ENCODE measurements at regions not wholly inside any gene's neighbourhood (a gene's known extent, or its start where the extent isn't known, plus 50 kb on each side); places are given as distances from the start of the nearest gene placed in this dataset.
A peak's percentile ranks its signal among the peaks of the same experiment; 100 is the strongest.

- Histone ChIP-seq H3K4me3 (ENCODE audit: low read depth, low read length) (no peak overlapping the region), H3K9me3 (ENCODE audit: severe bottlenecking) (peaks cover 9% of the 10 kb centered on the region), H3K27ac (no peak overlapping the region), H3K36me3 (no peaks in the 10 kb centered on the region), H3K27me3 (ENCODE audit: insufficient read depth, low read depth, severe bottlenecking) (no peaks in the 10 kb centered on the region)
- TF ChIP-seq, protein P1, sequence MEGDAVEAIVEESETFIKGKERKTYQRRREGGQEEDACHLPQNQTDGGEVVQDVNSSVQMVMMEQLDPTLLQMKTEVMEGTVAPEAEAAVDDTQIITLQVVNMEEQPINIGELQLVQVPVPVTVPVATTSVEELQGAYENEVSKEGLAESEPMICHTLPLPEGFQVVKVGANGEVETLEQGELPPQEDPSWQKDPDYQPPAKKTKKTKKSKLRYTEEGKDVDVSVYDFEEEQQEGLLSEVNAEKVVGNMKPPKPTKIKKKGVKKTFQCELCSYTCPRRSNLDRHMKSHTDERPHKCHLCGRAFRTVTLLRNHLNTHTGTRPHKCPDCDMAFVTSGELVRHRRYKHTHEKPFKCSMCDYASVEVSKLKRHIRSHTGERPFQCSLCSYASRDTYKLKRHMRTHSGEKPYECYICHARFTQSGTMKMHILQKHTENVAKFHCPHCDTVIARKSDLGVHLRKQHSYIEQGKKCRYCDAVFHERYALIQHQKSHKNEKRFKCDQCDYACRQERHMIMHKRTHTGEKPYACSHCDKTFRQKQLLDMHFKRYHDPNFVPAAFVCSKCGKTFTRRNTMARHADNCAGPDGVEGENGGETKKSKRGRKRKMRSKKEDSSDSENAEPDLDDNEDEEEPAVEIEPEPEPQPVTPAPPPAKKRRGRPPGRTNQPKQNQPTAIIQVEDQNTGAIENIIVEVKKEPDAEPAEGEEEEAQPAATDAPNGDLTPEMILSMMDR (IDR thresholded peaks at IDR 0.05; ENCODE audit: low read depth, low read length) = no peak
- DNase-seq = no peak
Observed at GRCh38 chr5:77853353-77853907, 77.3 kb upstream of the TBCA start.

- TF ChIP-seq, protein P1 (IDR thresholded peaks at IDR 0.05; ENCODE audit: low read depth, low read length) = no peak
- Histone ChIP-seq H3K27ac (peak overlapping the region; percentile 70), H3K9me3 (ENCODE audit: severe bottlenecking) (peaks cover 9% of the 10 kb centered on the region), H3K27me3 (ENCODE audit: insufficient read depth, low read depth, severe bottlenecking) (no peaks in the 10 kb centered on the region), H3K36me3 (no peaks in the 10 kb centered on the region), H3K4me3 (ENCODE audit: low read depth, low read length) (peak overlapping the region; percentile 51)
- DNase-seq = peak; percentile 84
Observed at GRCh38 chr5:77852514-77853352, 76.6 kb upstream of the TBCA start.

DNA sequence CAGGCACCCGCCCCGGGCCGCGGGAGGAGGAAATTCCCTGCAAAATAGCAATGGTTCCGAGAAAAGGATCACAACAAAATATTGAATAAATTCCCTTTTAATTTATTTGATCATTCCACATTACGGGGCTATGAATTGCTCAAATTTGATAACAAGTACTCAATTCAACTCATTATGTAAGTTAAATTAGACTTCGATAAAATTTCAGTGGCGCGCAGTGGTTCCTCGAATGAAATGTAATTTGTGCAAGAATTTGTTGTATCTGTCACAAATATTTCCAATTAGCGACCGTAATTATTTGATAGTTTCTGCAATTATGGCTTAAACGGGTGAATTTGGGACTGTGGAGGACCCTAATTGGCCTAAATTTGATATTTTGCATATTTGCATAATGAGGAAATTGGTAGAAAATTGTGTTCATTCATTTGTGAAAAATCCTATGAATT lies 76.0 kb upstream of the TBCA start:
- H3K36me3 ChIP-seq = no peaks in the 10 kb centered on the region

GRCh38 chr5:77851176-77852067 lies 75.3 kb upstream of the TBCA start:
- Histone ChIP-seq H3K4me3 (ENCODE audit: low read depth, low read length) (peak overlapping the region; percentile 51), H3K27ac (peak overlapping the region; percentile 70), H3K9me3 (ENCODE audit: severe bottlenecking) (peaks cover 9% of the 10 kb centered on the region), H3K36me3 (no peaks in the 10 kb centered on the region), H3K27me3 (ENCODE audit: insufficient read depth, low read depth, severe bottlenecking) (no peaks in the 10 kb centered on the region)
- TF ChIP-seq, protein P1 (IDR thresholded peaks at IDR 0.05; ENCODE audit: low read depth, low read length) = no peak
- no peak for DNase-seq

More for the DNA sequence above, 76.0 kb upstream of the TBCA start:
- Histone ChIP-seq H3K4me3 (ENCODE audit: low read depth, low read length) (peak overlapping the region; percentile 51), H3K27me3 (ENCODE audit: insufficient read depth, low read depth, severe bottlenecking) (no peaks in the 10 kb centered on the region), H3K9me3 (ENCODE audit: severe bottlenecking) (peaks cover 9% of the 10 kb centered on the region), H3K27ac (peak overlapping the region; percentile 70)
- no peak for DNase-seq
- TF ChIP-seq, protein P1 (IDR thresholded peaks at IDR 0.05; ENCODE audit: low read depth, low read length) = no peak

GRCh38 chr5:77850536-77851175 lies 74.5 kb upstream of the TBCA start:
- DNase-seq = no peak
- H3K27ac ChIP-seq = no peak overlapping the region
- H3K4me3 ChIP-seq (ENCODE audit: low read depth, low read length) = no peak overlapping the region
- TF ChIP-seq, protein P1 (IDR thresholded peaks at IDR 0.05; ENCODE audit: low read depth, low read length) = no peak
- peaks cover 9% of the 10 kb centered on the region for H3K9me3 ChIP-seq (ENCODE audit: severe bottlenecking)
- no peaks in the 10 kb centered on the region for H3K36me3 ChIP-seq
- H3K27me3 ChIP-seq (ENCODE audit: insufficient read depth, low read depth, severe bottlenecking) = no peaks in the 10 kb centered on the region

All from WERI-Rb-1 (cell line).